Prostate gland (tissue), 2 donors: ENCODE measurements at regions not wholly inside any gene's neighbourhood (a gene's known extent, or its start where the extent isn't known, plus 50 kb on each side); places are given as distances from the start of the nearest gene placed in this dataset.

ENCODE experiments used
- CTCF ChIP-seq, 4 experiments: fragments of 200-600 bp in 2 of 4; fragments of 450-650 bp in 2 of 4; sonication (generic) in 2 of 4; IDR thresholded peaks; 1 replicate in 3 of 4; 2 replicates in 1 of 4; pipeline ENCODE4 v1.5.1; 2016 to 2019; ENCODE audit warnings: antibody characterized with exemption in 4 of 4, mild to moderate bottlenecking in 2 of 4, moderate library complexity in 2 of 4
- POLR2A ChIP-seq: fragments of 450-650 bp; IDR thresholded peaks from one replicate; pipeline ENCODE4 v1.6.1; 2016; ENCODE audit warnings: antibody characterized with exemption, mild to moderate bottlenecking
- POLR2AphosphoS5 ChIP-seq: sonication (generic); formaldehyde crosslinking; IDR thresholded peaks from one replicate; pipeline ENCODE4 v1.6.1; 2017; ENCODE audit warnings: antibody characterized with exemption

GRCh38 chr1:147351140-147351835 is 108.8 kb downstream of the CHD1L start:
- TF ChIP-seq POLR2A (no peak), CTCF (IDR thresholded peaks at IDR 0.05) (no peak), POLR2AphosphoS5 (peak; percentile 12)
